Suppressor macrophage treated with lipopolysaccharide for 4 hours (primary cell): ENCODE measurements at regions not wholly inside any gene's neighbourhood (a gene's known extent, or its start where the extent isn't known, plus 50 kb on each side); places are given as distances from the start of the nearest gene placed in this dataset.
"Not testable (repeated sequence)": the region's sequence is repeated elsewhere in the genome, so short reads cannot be mapped to it uniquely, and the experiment has no call there.

ENCODE experiments used
- DNase-seq: peaks from one replicate; pipeline ENCODE4 v3.0.0-alpha.2; 2020

DNA sequence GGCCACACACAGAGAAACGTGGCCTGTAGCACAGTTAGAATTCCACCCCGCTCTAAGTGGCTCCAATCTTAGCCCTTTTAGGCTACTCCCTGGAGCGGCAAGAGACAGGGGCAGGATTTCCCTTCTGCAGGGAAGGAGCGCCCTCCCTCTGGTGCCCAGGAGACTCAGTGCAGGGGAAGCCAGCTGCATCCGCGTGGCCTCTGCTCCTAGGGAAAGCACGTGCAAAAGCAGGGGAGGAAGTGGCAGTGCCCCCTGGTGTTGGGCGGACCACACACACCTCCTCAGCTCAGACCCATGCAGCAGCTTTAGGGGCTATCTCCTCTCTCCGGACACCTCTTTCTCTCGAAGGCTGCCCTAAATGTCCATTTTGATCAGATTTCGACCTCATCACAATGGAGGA is 50.0 kb downstream of the SPRING1 start:
- peak; percentile 56 for DNase-seq

DNA sequence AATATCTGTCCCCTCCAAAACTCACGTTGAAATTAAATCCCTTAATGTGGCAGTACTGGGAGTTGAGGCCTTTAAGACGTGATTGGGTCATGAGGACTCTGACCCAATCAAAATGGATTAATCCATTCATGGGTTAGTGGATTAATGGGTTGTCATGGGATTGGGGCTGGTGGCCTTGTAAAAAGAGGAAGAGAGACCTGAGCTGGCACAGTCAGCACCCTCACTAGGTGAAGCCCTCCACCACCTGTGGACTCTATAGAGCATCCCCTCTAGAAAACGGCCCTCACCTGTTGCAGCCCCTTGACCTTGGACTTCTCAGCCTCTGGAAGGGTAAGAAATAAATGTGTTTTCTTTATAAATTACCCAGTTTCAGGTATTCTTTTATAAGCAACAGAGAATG is 53.0 kb downstream of the SPRING1 start:
- DNase-seq = no peak

DNA sequence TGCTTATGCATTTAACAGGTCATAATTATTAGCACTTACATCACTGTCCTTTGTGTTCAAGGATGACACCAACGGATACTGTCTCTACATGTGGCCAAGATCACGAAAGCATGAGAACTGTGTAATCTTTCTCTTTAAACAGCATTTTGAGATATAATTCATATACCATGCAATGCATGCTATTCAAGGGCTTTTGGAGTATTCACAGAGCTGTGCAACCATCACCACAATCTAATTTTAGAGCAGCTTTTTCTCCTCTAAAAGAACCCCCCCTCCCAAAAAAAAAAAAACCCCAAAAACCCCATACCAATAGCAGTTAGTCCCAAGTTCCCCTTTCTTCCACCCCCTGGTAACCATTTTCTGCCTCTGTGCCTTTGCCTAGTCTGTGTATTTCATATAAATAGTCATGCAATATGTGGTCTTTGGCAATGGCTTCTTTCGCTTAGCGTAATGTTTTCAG is 60.6 kb downstream of the SPRING1 start:
- peak; percentile 90 for DNase-seq

- no peak for DNase-seq
Observed at GRCh38 chr12:116675339-116676107, 62.3 kb downstream of the SPRING1 start.

- DNase-seq = no peak
Observed at GRCh38 chr12:116674643-116675183, 63.2 kb downstream of the SPRING1 start.

DNA sequence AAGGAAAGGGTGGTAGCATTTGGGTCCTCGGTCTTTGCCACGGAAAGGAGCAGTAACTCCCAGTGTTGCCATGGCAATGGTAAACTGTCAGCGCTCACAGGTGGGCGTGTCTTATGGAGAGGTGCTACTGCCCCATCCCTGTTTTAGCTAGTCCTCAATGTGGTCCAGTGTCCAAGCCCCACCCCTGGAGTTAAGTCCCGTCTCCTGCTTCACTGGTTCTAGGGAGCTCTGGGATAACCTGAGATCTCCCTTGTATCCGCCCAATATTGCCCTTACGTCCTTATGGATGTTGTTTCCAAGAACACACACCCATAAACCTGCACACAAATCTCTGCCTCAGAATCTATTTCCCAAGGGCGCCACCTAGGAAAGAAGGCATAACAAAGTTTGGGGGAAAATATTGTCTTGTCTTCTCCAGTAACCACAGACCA is 64.2 kb downstream of the SPRING1 start:
- DNase-seq = no peak

- DNase-seq = no peak
Observed at GRCh38 chr12:116672842-116673516, 64.9 kb downstream of the SPRING1 start.

GRCh38 chr12:116672010-116672409 is 65.9 kb downstream of the SPRING1 start:
- no peak for DNase-seq

- no peak for DNase-seq
Observed at GRCh38 chr12:116670859-116671258, 67.0 kb downstream of the SPRING1 start.

GRCh38 chr12:116667752-116668151 is 70.1 kb downstream of the SPRING1 start:
- no peak for DNase-seq

DNA sequence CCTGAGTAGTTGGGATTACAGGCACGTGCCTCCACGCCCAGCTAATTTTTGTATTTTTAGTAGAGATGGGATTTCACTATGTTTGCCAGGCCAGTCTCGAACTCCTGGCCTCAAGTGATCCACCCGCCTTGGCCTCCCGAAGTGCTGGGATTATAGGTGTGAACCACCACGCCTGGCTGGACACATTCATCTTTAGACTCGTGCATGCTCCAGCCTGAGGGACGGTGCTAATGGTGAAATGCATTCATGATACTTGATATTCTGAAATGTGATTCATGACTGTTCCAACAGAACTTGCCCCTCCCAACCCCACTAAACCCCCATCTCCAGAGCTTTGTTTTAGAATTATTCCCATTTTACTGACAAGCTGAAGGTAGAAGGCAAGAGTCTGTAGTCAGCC is 71.0 kb downstream of the SPRING1 start:
- not testable (repeated sequence) for DNase-seq

- DNase-seq = no peak
Observed at GRCh38 chr12:116666305-116666673, 71.6 kb downstream of the SPRING1 start.

DNA sequence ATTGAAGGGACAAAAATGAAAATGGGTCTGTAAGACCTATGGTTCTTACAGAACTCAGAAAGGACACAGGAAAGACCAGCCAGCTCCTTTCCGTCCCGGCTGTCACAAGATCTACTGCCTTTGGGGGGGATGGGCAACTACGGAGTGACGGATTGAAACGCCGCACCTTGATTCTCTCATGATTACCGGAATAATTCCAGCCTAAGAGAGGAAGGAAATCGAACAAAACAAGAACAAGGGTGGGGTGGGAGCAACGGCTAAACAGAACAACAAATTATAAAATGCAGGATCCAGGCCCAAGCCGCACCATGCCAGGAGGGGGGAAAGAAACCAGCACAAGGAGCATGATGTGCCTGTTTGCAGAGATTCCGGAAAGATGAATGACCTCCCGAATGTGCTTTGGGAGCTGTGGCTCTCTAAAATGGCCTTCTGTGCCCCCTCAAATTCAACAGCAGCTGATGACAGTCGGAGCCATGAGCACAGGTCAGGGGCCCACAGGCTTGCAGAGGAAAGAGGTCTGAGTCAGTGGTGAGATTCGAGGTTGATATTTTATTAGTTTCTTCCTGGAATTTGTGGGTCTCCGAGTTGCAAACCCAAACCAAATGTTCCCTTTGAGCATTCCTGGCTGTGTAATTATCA is 72.1 kb downstream of the SPRING1 start:
- DNase-seq = no peak

- DNase-seq = no peak
Observed at GRCh38 chr12:116664085-116664484, 73.8 kb downstream of the SPRING1 start.

DNA sequence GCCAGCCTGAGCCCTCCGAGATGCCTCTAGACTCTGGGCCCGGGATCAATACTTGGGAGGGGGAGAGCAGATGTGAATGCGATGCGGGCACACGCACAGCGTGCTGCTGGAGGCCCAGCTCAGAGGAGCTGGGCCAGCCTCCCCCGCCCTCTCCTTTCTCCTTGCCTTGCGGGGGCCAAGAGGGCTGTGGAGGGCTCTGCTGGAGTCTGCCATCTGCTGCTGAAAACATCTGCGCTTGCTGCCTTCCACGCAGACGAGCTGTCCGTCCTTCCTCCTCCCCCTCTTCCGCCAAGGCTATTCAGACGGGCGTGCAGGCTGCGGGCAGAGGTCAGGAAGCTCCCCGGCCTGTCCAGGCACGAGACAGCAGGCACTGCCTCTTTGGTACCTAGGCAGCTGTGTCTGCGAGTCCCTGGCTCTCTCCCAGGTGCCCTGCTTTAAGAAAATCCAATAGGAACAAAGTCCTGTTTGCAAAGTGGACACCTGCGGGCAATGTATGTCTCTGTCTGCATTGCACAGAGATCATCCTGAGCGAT is 75.2 kb downstream of the SPRING1 start:
- no peak for DNase-seq

- DNase-seq = no peak
Observed at GRCh38 chr12:116661341-116661740, 76.5 kb downstream of the SPRING1 start.

DNA sequence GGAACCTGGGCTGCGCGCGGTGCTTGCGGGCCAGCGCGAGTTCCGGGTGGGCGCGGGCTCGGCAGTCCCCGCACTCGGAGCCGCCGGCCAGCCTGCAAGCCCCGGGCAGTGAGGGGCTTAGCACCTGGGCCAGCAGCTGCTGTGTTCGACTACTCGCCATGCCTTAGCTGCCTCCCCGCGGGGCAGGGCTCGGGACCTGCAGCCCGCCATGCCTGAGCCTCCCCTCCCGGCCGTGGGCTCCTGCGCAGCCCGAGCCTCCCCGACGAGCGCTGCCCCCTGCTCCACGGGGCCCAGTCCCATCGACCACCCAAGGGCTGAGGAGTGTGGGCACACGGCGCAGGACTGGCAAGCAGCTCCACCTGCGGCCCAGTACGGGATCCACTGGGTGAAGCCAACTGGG is 77.1 kb downstream of the SPRING1 start:
- not testable (repeated sequence) for DNase-seq

- no peak for DNase-seq
Observed at GRCh38 chr12:116659771-116660481, 77.9 kb downstream of the SPRING1 start.

GRCh38 chr12:116657921-116658495 is 79.9 kb downstream of the SPRING1 start:
- no peak for DNase-seq

GRCh38 chr12:116656306-116656705 is 81.6 kb downstream of the SPRING1 start:
- no peak for DNase-seq

- DNase-seq = no peak
Observed at GRCh38 chr12:116654226-116654743, 83.6 kb downstream of the SPRING1 start.

DNA sequence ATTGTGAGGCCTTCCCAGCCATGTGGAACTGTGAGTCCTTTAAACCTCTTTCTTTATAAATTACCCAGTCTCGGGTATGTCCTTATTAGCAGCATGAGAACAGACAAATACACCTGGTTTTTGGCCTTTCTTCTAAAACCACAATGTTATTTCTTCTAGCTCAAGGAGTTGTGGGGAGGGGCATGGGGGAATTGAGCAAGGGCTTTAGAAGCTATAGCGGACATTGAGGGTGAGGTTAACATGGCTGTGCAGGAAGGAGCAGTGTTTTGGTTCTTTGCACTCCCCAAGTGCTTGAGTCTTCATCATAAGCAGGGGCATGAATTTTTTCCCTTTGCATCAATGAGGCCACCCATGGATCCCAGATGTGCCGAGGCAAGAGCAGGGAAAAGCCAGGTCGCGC is 86.8 kb downstream of the SPRING1 start:
- no peak for DNase-seq
